Astrocyte (in vitro differentiated cells and primary cell): ENCODE measurements at regions not wholly inside any gene's neighbourhood (a gene's known extent, or its start where the extent isn't known, plus 50 kb on each side); places are given as distances from the start of the nearest gene placed in this dataset.

ENCODE experiments used
- DNase-seq: peaks from one replicate; pipeline ENCODE4 v3.0.0-alpha.2; 2010; ENCODE audit warnings: low read depth
- FAIRE-seq: peaks from 2 replicates; lab custom pipeline; 2011; peaks lifted over from hg19 to GRCh38; lab: Jason Lieb, UNC
- H2AFZ ChIP-seq: 2 replicates; pipeline ENCODE4 v1.6.0; 2012; ENCODE audit warnings: low read depth, low read length, inconsistent platforms
- H3K27ac ChIP-seq: 2 replicates; pipeline ENCODE4 v1.5.1; 2011; ENCODE audit warnings: low read depth, low read length, inconsistent platforms
- H3K27me3 ChIP-seq: 2 replicates; pipeline ENCODE4 v1.6.0; 2011; ENCODE audit warnings: low read length, inconsistent platforms; ENCODE audit not compliant: insufficient read depth
- H3K36me3 ChIP-seq: 2 replicates; pipeline ENCODE4 v1.5.1; 2011; ENCODE audit warnings: low read length, inconsistent platforms; ENCODE audit not compliant: insufficient read depth
- H3K4me1 ChIP-seq: 2 replicates; pipeline ENCODE4 v1.5.1; 2011; ENCODE audit warnings: low read length, inconsistent platforms; ENCODE audit not compliant: insufficient read depth
- H3K4me2 ChIP-seq: 2 replicates; pipeline ENCODE4 v1.6.0; 2012; ENCODE audit warnings: low read length, inconsistent platforms
- H3K4me3 ChIP-seq: 2 replicates; pipeline ENCODE4 v1.5.1; 2011; ENCODE audit warnings: low read depth, mild to moderate bottlenecking, low read length, inconsistent platforms; ENCODE audit not compliant: insufficient read depth
- H3K79me2 ChIP-seq: 2 replicates; pipeline ENCODE4 v1.6.0; 2012; ENCODE audit warnings: mild to moderate bottlenecking, low read length, inconsistent platforms; ENCODE audit not compliant: insufficient read depth
- H3K9ac ChIP-seq: 2 replicates; pipeline ENCODE4 v1.6.0; 2012; ENCODE audit warnings: mild to moderate bottlenecking, low read length, inconsistent platforms
- H3K9me3 ChIP-seq: 2 replicates; pipeline ENCODE4 v1.5.1; 2012; ENCODE audit warnings: low read depth, mild to moderate bottlenecking, low read length, inconsistent platforms; ENCODE audit not compliant: insufficient read depth
- H4K20me1 ChIP-seq: 2 replicates; pipeline ENCODE4 v1.6.0; 2012; ENCODE audit warnings: low read length, inconsistent platforms; ENCODE audit not compliant: insufficient read depth
- H3K27ac Mint-ChIP-seq: one replicate; pipeline ENCODE4 v1.8.0; 2021; ENCODE audit warnings: mild to moderate bottlenecking, mixed read lengths; ENCODE audit not compliant: unreplicated experiment
- H3K27me3 Mint-ChIP-seq: one replicate; pipeline ENCODE4 v1.8.0; 2021; ENCODE audit warnings: low read depth, mixed read lengths; ENCODE audit not compliant: unreplicated experiment
- H3K36me3 Mint-ChIP-seq: one replicate; pipeline ENCODE4 v1.8.0; 2021; ENCODE audit warnings: low read depth, mixed read lengths; ENCODE audit not compliant: unreplicated experiment
- H3K4me1 Mint-ChIP-seq: one replicate; pipeline ENCODE4 v1.8.0; 2021; ENCODE audit warnings: low read depth, mixed read lengths; ENCODE audit not compliant: unreplicated experiment
- H3K4me3 Mint-ChIP-seq: one replicate; pipeline ENCODE4 v1.8.0; 2021; ENCODE audit warnings: mild to moderate bottlenecking, moderate library complexity, mixed read lengths; ENCODE audit not compliant: unreplicated experiment
- H3K9me3 Mint-ChIP-seq: one replicate; pipeline ENCODE4 v1.8.0; 2021; ENCODE audit warnings: mild to moderate bottlenecking, mixed read lengths; ENCODE audit not compliant: unreplicated experiment
- CTCF ChIP-seq: IDR thresholded peaks from 2 replicates; pipeline ENCODE4 v1.5.1; 2011; ENCODE audit warnings: low read depth, mild to moderate bottlenecking, inconsistent platforms, low read length, moderate library complexity; ENCODE audit not compliant: insufficient read depth
- EZH2 ChIP-seq: IDR thresholded peaks from 2 replicates; pipeline ENCODE4 v1.6.1; 2012; ENCODE audit warnings: mild to moderate bottlenecking, low read length, inconsistent platforms; ENCODE audit not compliant: insufficient read depth

GRCh38 chr3:56887402-56888025, 85.8 kb upstream of the ARHGEF3 start:
- no peak for TF ChIP-seq EZH2
- TF ChIP-seq CTCF, result no peak
- H3K4me3 ChIP-seq, result no peak overlapping the region
- H3K9me3 Mint-ChIP-seq, result no peaks in the 10 kb centered on the region
- H3K4me3 Mint-ChIP-seq, result no peak overlapping the region
- DNase-seq (no peak), FAIRE-seq (no peak)
- no peaks in the 10 kb centered on the region for H3K36me3 Mint-ChIP-seq
- no peaks in the 10 kb centered on the region for H3K4me1 Mint-ChIP-seq
- H2AFZ ChIP-seq, result no peak overlapping the region
- H3K9ac ChIP-seq, result no peak overlapping the region
- H3K27ac Mint-ChIP-seq, result no peak overlapping the region
- no peaks in the 10 kb centered on the region for H4K20me1 ChIP-seq
- no peak overlapping the region for H3K4me2 ChIP-seq
- no peaks in the 10 kb centered on the region for H3K4me1 ChIP-seq
- H3K27ac ChIP-seq, result no peak overlapping the region
- no peaks in the 10 kb centered on the region for H3K9me3 ChIP-seq
- no peaks in the 10 kb centered on the region for H3K36me3 ChIP-seq
- no peaks in the 10 kb centered on the region for H3K79me2 ChIP-seq
- H3K27me3 ChIP-seq, result no peaks in the 10 kb centered on the region
- H3K27me3 Mint-ChIP-seq, result peaks cover 4% of the 10 kb centered on the region

DNA sequence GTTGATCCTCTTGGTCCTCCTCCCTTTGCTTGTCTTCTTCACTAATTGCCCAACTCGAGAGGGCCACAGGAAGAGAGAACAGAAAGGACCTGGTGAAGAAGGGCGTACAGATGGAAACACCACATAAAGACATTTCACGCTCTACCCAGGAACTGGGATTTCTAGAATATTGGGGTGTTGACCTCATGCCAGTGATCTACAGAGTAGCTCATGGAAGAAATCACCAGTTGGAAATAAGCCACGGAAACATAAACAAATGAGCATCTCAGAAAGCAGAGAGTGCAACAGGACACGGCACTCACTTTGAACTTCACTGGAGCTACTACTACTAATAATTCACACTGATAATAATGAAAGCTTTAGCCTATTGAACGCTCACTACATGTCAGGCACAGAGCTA, 84.6 kb upstream of the ARHGEF3 start:
- Histone ChIP-seq H3K27me3 (no peaks in the 10 kb centered on the region), H4K20me1 (no peaks in the 10 kb centered on the region), H3K27ac (no peak overlapping the region), H3K4me2 (no peak overlapping the region), H3K9me3 (no peaks in the 10 kb centered on the region), H3K79me2 (no peaks in the 10 kb centered on the region), H3K4me3 (no peak overlapping the region), H3K9ac (no peak overlapping the region), H2AFZ (no peak overlapping the region), H3K36me3 (no peaks in the 10 kb centered on the region), H3K4me1 (no peaks in the 10 kb centered on the region)
- Mint-ChIP-seq H3K9me3 (no peaks in the 10 kb centered on the region), H3K36me3 (no peaks in the 10 kb centered on the region), H3K27ac (no peak overlapping the region), H3K27me3 (peaks cover 4% of the 10 kb centered on the region), H3K4me1 (no peaks in the 10 kb centered on the region), H3K4me3 (no peak overlapping the region)
- no peak for DNase-seq
- no peak for FAIRE-seq
- TF ChIP-seq EZH2 (no peak), CTCF (no peak)

GRCh38 chr3:56885879-56886278, 84.1 kb upstream of the ARHGEF3 start:
- Histone ChIP-seq H4K20me1 (no peaks in the 10 kb centered on the region), H3K9ac (no peak overlapping the region), H2AFZ (no peak overlapping the region), H3K9me3 (no peaks in the 10 kb centered on the region), H3K27ac (no peak overlapping the region), H3K4me3 (no peak overlapping the region), H3K4me1 (no peaks in the 10 kb centered on the region), H3K4me2 (no peak overlapping the region), H3K27me3 (no peaks in the 10 kb centered on the region), H3K79me2 (no peaks in the 10 kb centered on the region), H3K36me3 (no peaks in the 10 kb centered on the region)
- H3K36me3 Mint-ChIP-seq, result no peaks in the 10 kb centered on the region
- FAIRE-seq (no peak), DNase-seq (no peak)
- TF ChIP-seq EZH2, result no peak
- TF ChIP-seq CTCF, result no peak
- H3K4me3 Mint-ChIP-seq, result no peak overlapping the region
- H3K27ac Mint-ChIP-seq, result no peak overlapping the region
- no peaks in the 10 kb centered on the region for H3K9me3 Mint-ChIP-seq
- H3K4me1 Mint-ChIP-seq, result peaks cover 3% of the 10 kb centered on the region
- peaks cover 4% of the 10 kb centered on the region for H3K27me3 Mint-ChIP-seq
